Gastrocnemius medialis (tissue), 4 donors: ENCODE measurements at regions not wholly inside any gene's neighbourhood (a gene's known extent, or its start where the extent isn't known, plus 50 kb on each side); places are given as distances from the start of the nearest gene placed in this dataset.

ENCODE experiments used
- ATAC-seq, 2 donors: fragments of 150-250 bp; one replicate each; pipeline ENCODE4 v1.9.1; 2016
- DNase-seq, 2 donors: peaks; one replicate each; pipeline ENCODE4 v3.0.0-alpha.2; 2019
- H3K27ac ChIP-seq, 4 donors: fragments of 200-600 bp; sonication (generic); 1 replicate in 1 of 4; 2 replicates in 3 of 4; pipeline ENCODE4 v1.5.1; 2016 to 2018; ENCODE audit warnings: mild to moderate bottlenecking in 2 of 4, moderate library complexity in 1 of 4
- H3K27me3 ChIP-seq, 3 donors: fragments of 200-600 bp; sonication (generic) in 2 of 3; 1 replicate in 1 of 3; 2 replicates in 2 of 3; pipeline versions ENCODE4 v1.5.1 to v1.6.0; 2016 to 2019; ENCODE audit warnings: mild to moderate bottlenecking in 1 of 3, moderate library complexity in 1 of 3
- H3K36me3 ChIP-seq, 2 donors: fragments of 200-600 bp; sonication (generic) in 1 of 2; one replicate each; pipeline ENCODE4 v1.5.1; 2017 to 2018
- H3K4me1 ChIP-seq, 2 donors: fragments of 200-600 bp; sonication (generic) in 1 of 2; one replicate each; pipeline ENCODE4 v1.5.1; 2016 to 2017; ENCODE audit warnings: mild to moderate bottlenecking in 2 of 2
- H3K4me3 ChIP-seq, 4 donors: fragments of 200-600 bp; sonication (generic) in 3 of 4; 1 replicate in 1 of 4; 2 replicates in 3 of 4; pipeline ENCODE4 v1.5.1; 2016 to 2019; ENCODE audit warnings: mild to moderate bottlenecking in 2 of 4
- H3K9me3 ChIP-seq, 3 donors: fragments of 200-600 bp; sonication (generic) in 2 of 3; 1 replicate in 1 of 3; 2 replicates in 2 of 3; pipeline ENCODE4 v1.5.1; 2016 to 2019
- POLR2A ChIP-seq, 2 donors: fragments of 450-650 bp; IDR thresholded peaks; one replicate each; pipeline ENCODE4 v1.6.1; 2017; ENCODE audit warnings: antibody characterized with exemption in 2 of 2, mild to moderate bottlenecking in 2 of 2, moderate library complexity in 2 of 2
- in situ Hi-C, 4 donors: fragments of 200-750 bp; cut with MboI; loops; one replicate each; pipeline versions ENCODE4 v1.15.0 to v1.8.0; 2017; ENCODE audit warnings: low sequenced_read_pairs in 4 of 4
- intact Hi-C: fragments of 100-400 bp; cut with DNase I; formaldehyde crosslinking; loops from one replicate; pipeline ENCODE4 v1.15.1; 2023; ENCODE audit warnings: low total_unique reads
- TF ChIP-seq, protein P1 (sequence below), 5 experiments: fragments of 450-650 bp in 3 of 5; fragments of 200-600 bp in 2 of 5; sonication (generic) in 2 of 5; IDR thresholded peaks in 4 of 5; conservative IDR thresholded peaks in 1 of 5; 1 replicate in 4 of 5; 2 replicates in 1 of 5; pipeline ENCODE4 v1.5.1; 2016 to 2019; ENCODE audit warnings: antibody characterized with exemption in 5 of 5, mild to moderate bottlenecking in 3 of 5, moderate library complexity in 3 of 5

GRCh38 chr20:11452326-11452725, 465.4 kb upstream of the BTBD3 start:
- intact Hi-C loops (no loop called here), in situ Hi-C loops (no loop called here)
- ATAC-seq (peak; percentile 28 to 42), DNase-seq (no peak)
- H3K36me3 ChIP-seq, result no peaks in the 10 kb centered on the region
- TF ChIP-seq, protein P1, sequence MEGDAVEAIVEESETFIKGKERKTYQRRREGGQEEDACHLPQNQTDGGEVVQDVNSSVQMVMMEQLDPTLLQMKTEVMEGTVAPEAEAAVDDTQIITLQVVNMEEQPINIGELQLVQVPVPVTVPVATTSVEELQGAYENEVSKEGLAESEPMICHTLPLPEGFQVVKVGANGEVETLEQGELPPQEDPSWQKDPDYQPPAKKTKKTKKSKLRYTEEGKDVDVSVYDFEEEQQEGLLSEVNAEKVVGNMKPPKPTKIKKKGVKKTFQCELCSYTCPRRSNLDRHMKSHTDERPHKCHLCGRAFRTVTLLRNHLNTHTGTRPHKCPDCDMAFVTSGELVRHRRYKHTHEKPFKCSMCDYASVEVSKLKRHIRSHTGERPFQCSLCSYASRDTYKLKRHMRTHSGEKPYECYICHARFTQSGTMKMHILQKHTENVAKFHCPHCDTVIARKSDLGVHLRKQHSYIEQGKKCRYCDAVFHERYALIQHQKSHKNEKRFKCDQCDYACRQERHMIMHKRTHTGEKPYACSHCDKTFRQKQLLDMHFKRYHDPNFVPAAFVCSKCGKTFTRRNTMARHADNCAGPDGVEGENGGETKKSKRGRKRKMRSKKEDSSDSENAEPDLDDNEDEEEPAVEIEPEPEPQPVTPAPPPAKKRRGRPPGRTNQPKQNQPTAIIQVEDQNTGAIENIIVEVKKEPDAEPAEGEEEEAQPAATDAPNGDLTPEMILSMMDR (IDR thresholded peaks at IDR 0.05 in 4 of 5, conservative IDR thresholded peaks at IDR 0.05 in 1 of 5), result no peak
- TF ChIP-seq POLR2A (IDR thresholded peaks at IDR 0.05), result no peak
- peaks cover 11 to 19% of the 10 kb centered on the region in 2 donors for H3K4me1 ChIP-seq
- H3K9me3 ChIP-seq, result no peaks in the 10 kb centered on the region
- peak overlapping the region; percentile 40 to 75 (median 74) for H3K27ac ChIP-seq
- H3K27me3 ChIP-seq, result no peaks in the 10 kb centered on the region
- no peak overlapping the region for H3K4me3 ChIP-seq

GRCh38 chr20:11453430-11453829, 464.3 kb upstream of the BTBD3 start:
- TF ChIP-seq POLR2A (IDR thresholded peaks at IDR 0.05), result no peak
- TF ChIP-seq, protein P1 (IDR thresholded peaks at IDR 0.05 in 4 of 5, conservative IDR thresholded peaks at IDR 0.05 in 1 of 5), result no peak
- intact Hi-C loops, result no loop called here
- H3K9me3 ChIP-seq, result no peaks in the 10 kb centered on the region
- DNase-seq (no peak), ATAC-seq (no peak)
- in situ Hi-C loops, result no loop called here
- peaks cover 11 to 19% of the 10 kb centered on the region in 2 donors for H3K4me1 ChIP-seq
- no peak overlapping the region for H3K27ac ChIP-seq
- H3K27me3 ChIP-seq, result no peaks in the 10 kb centered on the region
- no peaks in the 10 kb centered on the region for H3K36me3 ChIP-seq
- H3K4me3 ChIP-seq, result no peak overlapping the region

DNA sequence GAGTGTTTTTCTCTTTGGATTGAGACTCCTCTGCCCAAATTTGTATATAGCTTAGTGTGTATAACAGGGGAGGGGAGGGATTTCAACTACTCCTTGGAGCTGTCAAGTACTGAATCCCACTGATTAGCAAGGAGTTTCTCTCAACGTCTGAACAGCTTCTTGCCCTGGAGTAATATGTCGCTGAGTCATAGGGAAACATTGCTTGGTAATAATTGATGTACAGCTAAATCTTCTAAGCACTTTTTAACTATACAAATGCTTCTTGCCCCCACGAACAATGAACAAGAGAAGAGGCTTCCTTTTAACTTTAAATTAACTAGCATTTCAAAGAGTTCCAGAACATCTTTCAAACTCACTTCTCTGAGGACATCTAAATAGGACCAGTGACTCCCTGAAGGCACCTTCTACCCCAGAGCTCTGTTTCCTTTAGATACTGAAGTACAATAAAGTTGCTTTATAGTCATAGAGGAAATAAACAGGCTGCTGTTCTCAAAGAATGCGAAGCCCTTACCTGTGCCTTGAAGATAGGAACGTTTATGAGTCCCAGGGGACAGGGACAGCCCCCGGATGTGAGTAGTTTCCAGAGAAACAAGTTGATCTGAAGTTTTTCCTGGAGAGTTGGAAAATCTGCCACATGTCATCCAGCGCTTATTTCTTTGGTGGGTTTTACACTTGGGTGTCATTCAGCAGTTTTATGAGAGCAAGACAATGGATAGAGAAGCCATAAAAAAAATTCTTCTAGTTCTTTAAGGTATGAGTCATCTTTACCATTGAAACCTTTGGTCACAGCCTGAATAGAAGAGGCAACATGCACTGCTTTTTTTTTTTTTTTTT, 462.5 kb upstream of the BTBD3 start:
- intact Hi-C loops, result no loop called here
- peak in 1 of 2 donors; percentile 17 for ATAC-seq

DNA sequence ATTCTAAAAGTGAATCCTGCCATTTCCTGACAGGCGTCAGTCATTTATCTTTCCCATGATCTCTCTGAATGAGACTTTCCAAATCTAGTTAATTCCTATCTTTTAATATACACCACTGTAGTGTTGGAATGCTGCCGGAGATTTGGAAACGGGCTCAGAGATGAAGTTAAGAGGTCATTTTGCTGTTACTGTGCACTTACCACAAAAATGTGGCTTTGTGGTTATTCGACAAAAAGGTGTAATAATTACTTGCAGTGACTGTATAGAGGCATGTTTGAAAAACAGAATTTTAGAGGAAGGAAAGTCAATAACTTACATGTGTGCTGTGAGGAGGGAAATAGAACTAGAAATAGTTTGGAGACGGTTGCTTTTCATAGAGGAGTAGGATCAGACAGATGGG, 460.2 kb upstream of the BTBD3 start:
- Histone ChIP-seq H3K27ac (no peak overlapping the region), H3K4me1 (peaks cover 5 to 7% of the 10 kb centered on the region in 2 donors), H3K9me3 (no peaks in the 10 kb centered on the region), H3K36me3 (no peaks in the 10 kb centered on the region), H3K27me3 (no peaks in the 10 kb centered on the region), H3K4me3 (no peak overlapping the region)
- ATAC-seq (no peak), DNase-seq (no peak)
- in situ Hi-C loops, result no loop called here
- intact Hi-C loops, result no loop called here
- TF ChIP-seq POLR2A (IDR thresholded peaks at IDR 0.05), result no peak
- TF ChIP-seq, protein P1 (IDR thresholded peaks at IDR 0.05 in 4 of 5, conservative IDR thresholded peaks at IDR 0.05 in 1 of 5), result no peak

More for the DNA sequence above, 462.5 kb upstream of the BTBD3 start:
- no peak for DNase-seq
- Histone ChIP-seq H3K4me1 (peaks cover 11 to 19% of the 10 kb centered on the region in 2 donors), H3K4me3 (no peak overlapping the region), H3K9me3 (no peaks in the 10 kb centered on the region), H3K27me3 (no peaks in the 10 kb centered on the region), H3K27ac (no peak overlapping the region), H3K36me3 (no peaks in the 10 kb centered on the region)
- in situ Hi-C loops, result no loop called here
- TF ChIP-seq POLR2A (IDR thresholded peaks at IDR 0.05), result no peak
- TF ChIP-seq, protein P1 (IDR thresholded peaks at IDR 0.05 in 4 of 5, conservative IDR thresholded peaks at IDR 0.05 in 1 of 5), result no peak
